ENCODE measurements at regions not wholly inside any gene's neighbourhood (a gene's known extent, or its start where the extent isn't known, plus 50 kb on each side); places are given as distances from the start of the nearest gene placed in this dataset.

DNA sequence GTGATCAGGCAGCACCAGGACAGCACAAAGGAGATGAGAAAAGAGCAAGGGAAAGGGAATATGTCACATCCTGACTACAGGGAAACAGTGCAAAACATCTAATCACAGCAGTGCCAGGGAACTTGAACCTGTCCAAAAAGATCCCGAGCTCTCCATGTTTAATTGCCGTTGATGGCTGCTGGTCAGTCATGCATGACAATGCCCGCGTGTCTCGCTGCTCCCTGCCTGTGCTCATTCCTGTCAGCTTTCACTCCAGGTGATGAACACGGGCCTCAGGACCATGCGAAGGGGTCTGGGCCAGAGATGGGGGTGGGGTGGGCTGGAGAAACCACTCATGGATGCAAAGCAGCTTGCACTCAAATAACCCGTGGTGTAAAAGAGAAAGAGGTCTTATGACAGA, 287.0 kb downstream of the GPATCH2 start:
- TF ChIP-seq, protein P1, sequence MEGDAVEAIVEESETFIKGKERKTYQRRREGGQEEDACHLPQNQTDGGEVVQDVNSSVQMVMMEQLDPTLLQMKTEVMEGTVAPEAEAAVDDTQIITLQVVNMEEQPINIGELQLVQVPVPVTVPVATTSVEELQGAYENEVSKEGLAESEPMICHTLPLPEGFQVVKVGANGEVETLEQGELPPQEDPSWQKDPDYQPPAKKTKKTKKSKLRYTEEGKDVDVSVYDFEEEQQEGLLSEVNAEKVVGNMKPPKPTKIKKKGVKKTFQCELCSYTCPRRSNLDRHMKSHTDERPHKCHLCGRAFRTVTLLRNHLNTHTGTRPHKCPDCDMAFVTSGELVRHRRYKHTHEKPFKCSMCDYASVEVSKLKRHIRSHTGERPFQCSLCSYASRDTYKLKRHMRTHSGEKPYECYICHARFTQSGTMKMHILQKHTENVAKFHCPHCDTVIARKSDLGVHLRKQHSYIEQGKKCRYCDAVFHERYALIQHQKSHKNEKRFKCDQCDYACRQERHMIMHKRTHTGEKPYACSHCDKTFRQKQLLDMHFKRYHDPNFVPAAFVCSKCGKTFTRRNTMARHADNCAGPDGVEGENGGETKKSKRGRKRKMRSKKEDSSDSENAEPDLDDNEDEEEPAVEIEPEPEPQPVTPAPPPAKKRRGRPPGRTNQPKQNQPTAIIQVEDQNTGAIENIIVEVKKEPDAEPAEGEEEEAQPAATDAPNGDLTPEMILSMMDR (IDR thresholded peaks at IDR 0.05; ENCODE audit: insufficient read depth, low read length, missing control alignments) = no peak
- ChIA-PET POLR2A (no interaction called here), CTCF (no interaction called here)
- no peak for DNase-seq (ENCODE audit: low read depth, low spot score)
- no peak overlapping the region for H3K4me3 ChIP-seq (ENCODE audit: low read depth, low read length)

DNA sequence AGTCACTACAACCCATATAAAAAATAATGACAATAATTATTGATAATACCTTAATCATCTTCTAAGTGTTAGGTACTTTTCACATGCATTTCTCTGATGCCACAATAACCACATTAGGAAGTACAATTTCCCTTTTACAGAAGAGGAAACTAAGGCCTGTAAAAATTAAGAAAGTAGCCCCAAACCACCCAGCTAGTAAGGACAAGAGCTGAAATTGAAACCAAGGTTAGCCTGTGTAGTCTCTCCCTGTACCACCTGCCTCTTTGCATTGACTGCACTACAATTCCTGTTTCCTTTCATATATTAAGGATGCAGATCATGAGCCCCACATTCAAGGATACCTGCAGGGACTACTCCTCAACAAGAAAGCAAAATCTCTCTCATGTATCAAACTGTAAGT, 288.8 kb downstream of the GPATCH2 start:
- no peak for DNase-seq (ENCODE audit: low read depth, low spot score)
- POLR2A ChIA-PET = no interaction called here
- no peak overlapping the region for H3K4me3 ChIP-seq (ENCODE audit: low read depth, low read length)
- CTCF ChIA-PET = no interaction called here
- TF ChIP-seq, protein P1 (IDR thresholded peaks at IDR 0.05; ENCODE audit: insufficient read depth, low read length, missing control alignments) = no peak

DNA sequence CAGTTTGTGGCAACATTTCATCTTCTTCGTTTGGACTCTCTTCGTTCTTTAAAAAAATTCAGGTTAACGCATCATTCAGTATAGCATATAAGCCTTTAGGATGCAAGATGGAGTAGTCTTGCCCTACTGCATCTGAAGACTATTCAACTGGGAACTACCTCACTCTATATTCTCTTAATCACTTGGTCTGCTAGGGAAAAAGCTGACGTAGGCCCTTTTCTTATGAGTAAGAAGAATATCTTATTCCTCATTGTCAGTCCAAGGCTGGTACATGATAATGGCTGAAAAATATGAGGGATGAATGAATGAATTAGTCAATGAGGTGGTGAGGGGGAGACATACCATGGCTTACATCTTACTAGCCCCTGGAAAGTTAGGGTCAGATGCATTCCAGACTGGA, 294.2 kb downstream of the GPATCH2 start:
- CTCF ChIA-PET = no interaction called here
- H3K4me3 ChIP-seq (ENCODE audit: low read depth, low read length) = no peak overlapping the region
- TF ChIP-seq, protein P1 (IDR thresholded peaks at IDR 0.05; ENCODE audit: insufficient read depth, low read length, missing control alignments) = no peak
- POLR2A ChIA-PET = no interaction called here
- no peak for DNase-seq (ENCODE audit: low read depth, low spot score)

DNA sequence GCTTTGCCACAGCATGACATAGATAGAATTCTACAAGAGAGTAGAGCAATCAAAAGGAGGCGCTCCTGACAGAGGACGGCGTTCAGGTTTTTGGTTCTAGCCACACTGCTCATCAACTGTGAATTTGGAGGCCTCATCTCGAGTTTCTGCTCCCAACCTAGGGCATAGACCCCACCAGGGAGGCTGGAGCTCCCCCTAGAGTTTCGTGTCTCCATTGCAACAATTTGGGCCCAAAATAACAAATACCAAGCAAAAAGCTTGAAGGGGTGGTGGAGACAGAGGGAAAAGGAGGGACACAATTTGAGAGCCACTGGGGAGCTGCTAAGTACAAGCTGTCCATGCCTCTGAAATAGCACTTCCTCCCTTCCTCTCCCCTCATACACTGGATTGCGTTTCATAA, 297.0 kb downstream of the GPATCH2 start:
- ChIA-PET CTCF (interaction anchor here (0.9 kb wide), 1 partner anchor 18 kb away, joined by 3 read pairs; no protein-coding TSS in a partner anchor), POLR2A (no interaction called here)
- TF ChIP-seq, protein P1 (IDR thresholded peaks at IDR 0.05; ENCODE audit: insufficient read depth, low read length, missing control alignments) = peak; percentile 42
- H3K4me3 ChIP-seq (ENCODE audit: low read depth, low read length) = no peak overlapping the region
- no peak for DNase-seq (ENCODE audit: low read depth, low spot score)

DNA sequence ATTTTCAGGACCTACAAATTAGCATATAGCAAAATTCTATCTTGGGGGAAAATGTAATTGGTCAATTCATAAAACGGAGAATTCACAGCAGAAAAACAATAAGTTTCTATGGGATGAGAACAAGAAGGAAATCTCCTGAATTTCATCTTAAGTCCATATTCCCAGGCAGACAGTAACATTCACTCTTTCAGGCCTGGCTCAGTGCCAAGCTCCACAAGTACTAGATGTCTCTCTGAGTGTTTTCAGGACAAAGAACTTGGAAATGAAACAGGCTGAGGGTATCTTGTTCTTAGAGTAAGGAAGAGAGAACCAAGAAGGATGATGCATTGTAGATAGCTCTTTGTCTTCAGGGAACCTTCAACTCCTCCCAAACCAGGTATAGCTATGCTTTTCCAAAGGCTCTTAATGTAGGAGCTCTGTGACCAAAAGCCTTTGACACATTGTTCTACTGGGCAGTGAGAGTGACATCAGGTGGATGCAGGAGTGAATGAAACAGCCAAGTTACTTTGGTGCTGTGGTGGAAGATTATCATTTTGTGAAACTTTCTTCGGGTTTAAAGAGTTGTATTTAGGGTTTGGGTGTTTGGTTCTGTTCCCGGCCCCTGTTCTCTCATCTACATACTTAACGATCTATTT, 298.3 kb downstream of the GPATCH2 start:
- ChIA-PET CTCF (no interaction called here), POLR2A (no interaction called here)
- no peak overlapping the region for H3K4me3 ChIP-seq (ENCODE audit: low read depth, low read length)
- TF ChIP-seq, protein P1 (IDR thresholded peaks at IDR 0.05; ENCODE audit: insufficient read depth, low read length, missing control alignments) = no peak
- no peak for DNase-seq (ENCODE audit: low read depth, low spot score)

DNA sequence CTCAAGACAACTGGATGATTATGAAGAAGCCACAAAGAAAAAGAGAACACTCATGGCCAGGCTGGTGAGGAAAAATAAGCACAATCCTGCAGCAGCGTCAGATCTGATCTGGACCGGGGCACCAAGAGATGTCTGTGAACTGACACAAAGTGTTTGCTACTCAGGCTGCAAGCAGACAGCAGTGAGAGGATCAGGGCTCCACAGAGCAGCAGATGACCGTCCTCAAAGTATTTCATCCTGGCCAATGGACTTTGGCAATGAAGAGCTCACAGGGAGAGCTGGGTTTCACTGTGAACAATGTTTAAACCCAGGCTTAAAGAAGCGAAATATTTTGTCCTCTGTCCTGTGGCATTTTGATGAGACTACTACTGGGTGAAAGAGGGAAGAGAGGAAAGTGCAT, 299.2 kb downstream of the GPATCH2 start:
- no peak overlapping the region for H3K4me3 ChIP-seq (ENCODE audit: low read depth, low read length)
- TF ChIP-seq, protein P1 (IDR thresholded peaks at IDR 0.05; ENCODE audit: insufficient read depth, low read length, missing control alignments) = no peak
- no peak for DNase-seq (ENCODE audit: low read depth, low spot score)
- ChIA-PET POLR2A (no interaction called here), CTCF (no interaction called here)
